ENCODE measurements at regions not wholly inside any gene's neighbourhood (a gene's known extent, or its start where the extent isn't known, plus 50 kb on each side); places are given as distances from the start of the nearest gene placed in this dataset.

DNA sequence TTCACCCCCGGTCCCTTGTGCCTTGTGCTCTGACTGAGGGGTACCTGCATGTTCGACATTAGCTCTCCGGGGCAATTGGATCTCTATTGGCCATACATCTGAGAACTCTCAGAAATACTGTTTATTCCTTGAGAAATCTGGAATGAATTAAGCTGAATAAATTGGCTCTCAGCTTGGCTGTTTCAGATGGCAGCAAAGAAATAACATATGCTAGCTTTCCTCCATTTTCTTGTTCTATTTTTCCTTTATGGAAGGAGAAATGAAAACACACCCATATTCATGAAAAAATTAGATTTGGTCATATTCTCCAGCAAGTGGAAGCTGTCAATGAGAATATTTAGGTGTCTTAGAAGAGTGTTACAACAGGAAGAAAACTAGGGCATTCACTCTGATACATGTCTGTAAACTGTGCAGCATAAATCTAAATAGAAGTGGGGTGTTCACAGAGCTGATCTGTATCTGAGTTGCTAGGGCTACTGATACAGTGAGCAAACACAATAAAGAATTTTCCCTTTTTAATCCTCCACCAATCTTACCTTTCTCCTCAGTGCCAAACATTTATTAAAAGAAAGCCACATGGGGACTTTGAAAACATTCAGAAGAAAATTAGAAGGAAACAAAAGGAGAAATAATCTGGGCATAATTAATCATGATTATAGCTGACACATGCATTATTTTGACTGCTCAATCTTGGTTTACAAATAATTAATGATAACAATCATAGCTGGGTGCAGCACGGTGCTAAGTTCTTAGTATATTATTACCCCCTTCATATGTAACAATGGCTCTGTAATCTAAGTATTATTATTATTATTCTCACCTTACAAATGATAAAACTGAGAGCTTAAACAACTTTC lies 671.9 kb upstream of the USP24 start:
- no peaks in the 10 kb centered on the region for H3K23me2 ChIP-seq (ENCODE audit: insufficient read length, low read depth, low read length, poor library complexity, severe bottlenecking)
- DNase-seq = no peak
- no peaks in the 10 kb centered on the region for H3K9me3 ChIP-seq (ENCODE audit: control insufficient read depth, low read depth, low read length)
- H3K4me1 ChIP-seq (ENCODE audit: insufficient read depth, low read length) = no peaks in the 10 kb centered on the region
- no peak overlapping the region for H2BK5ac ChIP-seq (ENCODE audit: insufficient read length, low read length)
- no peaks in the 10 kb centered on the region for H3K79me1 ChIP-seq (ENCODE audit: insufficient read depth, low read depth, low read length, poor library complexity, severe bottlenecking)
- H3T11ph ChIP-seq (ENCODE audit: low read length) = no peak overlapping the region
- H4K5ac ChIP-seq (ENCODE audit: insufficient read length, low read depth, low read length) = no peak overlapping the region
- Mint-ChIP-seq H3K27ac (no peak overlapping the region), H3K4me3 (no peak overlapping the region), H3K36me3 (ENCODE audit: insufficient read depth in 1 of 3, low read depth in 3 of 3) (peaks cover 0 to 1% (median 0%) of the 10 kb centered on the region in 3 experiments; a peak in 1 of 7 replicates), H3K4me1 (no peaks in the 10 kb centered on the region), H3K9me3 (peaks cover 0 to 3% of the 10 kb centered on the region in 2 experiments; a peak in 2 of 5 replicates), H3K27me3 (ENCODE audit: low read depth) (no peaks in the 10 kb centered on the region)
- H4K91ac ChIP-seq (ENCODE audit: insufficient read length, low read depth, low read length) = no peak overlapping the region
- TF ChIP-seq, protein P1, sequence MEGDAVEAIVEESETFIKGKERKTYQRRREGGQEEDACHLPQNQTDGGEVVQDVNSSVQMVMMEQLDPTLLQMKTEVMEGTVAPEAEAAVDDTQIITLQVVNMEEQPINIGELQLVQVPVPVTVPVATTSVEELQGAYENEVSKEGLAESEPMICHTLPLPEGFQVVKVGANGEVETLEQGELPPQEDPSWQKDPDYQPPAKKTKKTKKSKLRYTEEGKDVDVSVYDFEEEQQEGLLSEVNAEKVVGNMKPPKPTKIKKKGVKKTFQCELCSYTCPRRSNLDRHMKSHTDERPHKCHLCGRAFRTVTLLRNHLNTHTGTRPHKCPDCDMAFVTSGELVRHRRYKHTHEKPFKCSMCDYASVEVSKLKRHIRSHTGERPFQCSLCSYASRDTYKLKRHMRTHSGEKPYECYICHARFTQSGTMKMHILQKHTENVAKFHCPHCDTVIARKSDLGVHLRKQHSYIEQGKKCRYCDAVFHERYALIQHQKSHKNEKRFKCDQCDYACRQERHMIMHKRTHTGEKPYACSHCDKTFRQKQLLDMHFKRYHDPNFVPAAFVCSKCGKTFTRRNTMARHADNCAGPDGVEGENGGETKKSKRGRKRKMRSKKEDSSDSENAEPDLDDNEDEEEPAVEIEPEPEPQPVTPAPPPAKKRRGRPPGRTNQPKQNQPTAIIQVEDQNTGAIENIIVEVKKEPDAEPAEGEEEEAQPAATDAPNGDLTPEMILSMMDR (conservative IDR thresholded peaks at IDR 0.05) = no peak
- H3K9ac ChIP-seq (ENCODE audit: extremely low read depth, insufficient read length, low read length) = no peak overlapping the region
- WGBS (ENCODE audit: extremely low coverage, insufficient read length, low lambda C conversion rate) = no CpG with 5 or more reads among the region's 4 CpGs
- no peak overlapping the region for H2AFZ ChIP-seq (ENCODE audit: low read length)
- H4K8ac ChIP-seq (replicated peaks; ENCODE audit: insufficient read length, low read depth, low read length) = no peak overlapping the region
- no peak overlapping the region for H3K4ac ChIP-seq (ENCODE audit: low read depth, low read length)
- H4K20me1 ChIP-seq (ENCODE audit: control insufficient read depth, insufficient read depth, insufficient read length) = no peaks in the 10 kb centered on the region
- no peak overlapping the region for H3K14ac ChIP-seq (ENCODE audit: insufficient read depth, low read length)
- no peak overlapping the region for H3K4me2 ChIP-seq (ENCODE audit: insufficient read depth, insufficient read length, low read length)
- H2BK120ac ChIP-seq (ENCODE audit: low read depth, low read length, poor library complexity, severe bottlenecking) = no peak overlapping the region
- no peak overlapping the region for H3K23ac ChIP-seq (ENCODE audit: insufficient read length, low read depth, low read length)
- H3K27me3 ChIP-seq (ENCODE audit: insufficient read depth, low read length) = no peaks in the 10 kb centered on the region; the same call in 1 of the 2 replicates
- no peak overlapping the region for H3K56ac ChIP-seq (ENCODE audit: insufficient read length, low read depth, low read length)
- no peak overlapping the region for H2BK15ac ChIP-seq (ENCODE audit: low read depth, low read length)
- no peak overlapping the region for H2BK12ac ChIP-seq (ENCODE audit: insufficient read length, low read depth, low read length)
- no peak overlapping the region for H2AK5ac ChIP-seq (ENCODE audit: insufficient read length, low read length)
- H2BK20ac ChIP-seq (ENCODE audit: low read depth, low read length, poor library complexity, severe bottlenecking) = no peak overlapping the region
- H3K79me2 ChIP-seq (ENCODE audit: insufficient read depth, low read length) = no peaks in the 10 kb centered on the region
- no peak overlapping the region for H3K27ac ChIP-seq (ENCODE audit: insufficient read length, low read depth, low read length)
- no peak overlapping the region for H3K18ac ChIP-seq (ENCODE audit: insufficient read length, low read depth, low read length)

Data from H9 (cell line).